ENCODE measurements at regions not wholly inside any gene's neighbourhood (a gene's known extent, or its start where the extent isn't known, plus 50 kb on each side); places are given as distances from the start of the nearest gene placed in this dataset.

DNA sequence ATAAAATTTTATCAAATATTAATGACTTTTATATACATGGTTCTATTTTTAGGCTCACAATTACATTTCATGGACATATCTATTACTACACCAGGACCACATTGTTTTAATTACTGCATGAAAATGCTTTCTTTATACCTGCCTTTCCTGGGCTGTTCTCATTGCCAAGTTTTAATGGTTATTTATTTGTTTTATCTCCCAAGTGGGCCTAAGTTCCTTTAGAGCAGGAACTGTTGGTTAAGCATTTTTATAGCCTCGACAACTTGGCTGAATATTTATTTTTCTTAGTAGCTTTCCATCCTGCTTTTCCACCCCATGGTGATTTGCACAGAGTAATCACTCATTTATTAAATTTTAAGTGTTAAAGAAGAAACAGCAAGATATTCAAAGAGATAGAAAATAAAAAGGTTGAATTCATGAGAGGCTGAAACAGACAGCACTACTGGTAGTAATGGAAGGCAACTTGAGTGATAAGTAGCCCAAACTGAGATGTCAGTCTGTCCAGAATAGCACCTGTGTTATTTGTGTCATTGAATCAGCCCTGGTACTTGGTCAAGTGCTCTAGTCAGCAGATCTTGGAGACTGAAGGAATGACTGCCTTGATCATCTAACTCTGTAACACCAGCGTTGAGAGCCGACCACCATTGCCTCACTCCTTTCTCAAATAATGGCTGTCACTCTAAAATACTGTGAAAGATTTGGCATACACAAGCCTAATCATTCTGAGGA is 119.1 kb upstream of the EGLN3 start:
- TF ChIP-seq CTCF (IDR thresholded peaks at IDR 0.05; ENCODE audit: low read depth, low read length) (no peak), EZH2phosphoT487 (IDR thresholded peaks at IDR 0.05; ENCODE audit: low read depth) (no peak)

GRCh38 chr14:34067587-34067986 is 116.7 kb upstream of the EGLN3 start:
- no peaks in the 10 kb centered on the region for H4K20me1 ChIP-seq (ENCODE audit: insufficient read depth, low read length)
- no peaks in the 10 kb centered on the region for H3K27me3 ChIP-seq (ENCODE audit: low read depth, low read length)
- H3K4me1 ChIP-seq (ENCODE audit: low read length), result peaks cover 4% of the 10 kb centered on the region; the same call in 1 of the 2 replicates
- no peaks in the 10 kb centered on the region for H3K79me2 ChIP-seq (ENCODE audit: low read length)
- no peak overlapping the region for H3K4me3 ChIP-seq (ENCODE audit: low read length)
- H3K9ac ChIP-seq (ENCODE audit: low read length), result no peak overlapping the region
- no peak overlapping the region for H2AFZ ChIP-seq (ENCODE audit: low read depth, low read length)
- no peaks in the 10 kb centered on the region for H3K36me3 ChIP-seq (replicated peaks; ENCODE audit: low read depth, low read length)
- H3K4me2 ChIP-seq (ENCODE audit: low read length), result no peak overlapping the region
- no peaks in the 10 kb centered on the region for H3K9me3 ChIP-seq (ENCODE audit: insufficient read depth, low read length)
- H3K27ac ChIP-seq (ENCODE audit: low read length), result no peak overlapping the region
- TF ChIP-seq EZH2phosphoT487 (IDR thresholded peaks at IDR 0.05; ENCODE audit: low read depth) (no peak), CTCF (IDR thresholded peaks at IDR 0.05; ENCODE audit: low read depth, low read length) (no peak)

More for the DNA sequence above, 119.1 kb upstream of the EGLN3 start:
- Histone ChIP-seq H3K9ac (ENCODE audit: low read length) (no peak overlapping the region), H3K9me3 (ENCODE audit: insufficient read depth, low read length) (no peaks in the 10 kb centered on the region), H4K20me1 (ENCODE audit: insufficient read depth, low read length) (no peaks in the 10 kb centered on the region), H3K79me2 (ENCODE audit: low read length) (no peaks in the 10 kb centered on the region), H3K4me2 (ENCODE audit: low read length) (no peak overlapping the region), H2AFZ (ENCODE audit: low read depth, low read length) (no peak overlapping the region), H3K4me3 (ENCODE audit: low read length) (no peak overlapping the region), H3K27ac (ENCODE audit: low read length) (no peak overlapping the region), H3K27me3 (ENCODE audit: low read depth, low read length) (no peaks in the 10 kb centered on the region), H3K4me1 (ENCODE audit: low read length) (peaks cover 15% of the 10 kb centered on the region), H3K36me3 (replicated peaks; ENCODE audit: low read depth, low read length) (no peaks in the 10 kb centered on the region)

DNA sequence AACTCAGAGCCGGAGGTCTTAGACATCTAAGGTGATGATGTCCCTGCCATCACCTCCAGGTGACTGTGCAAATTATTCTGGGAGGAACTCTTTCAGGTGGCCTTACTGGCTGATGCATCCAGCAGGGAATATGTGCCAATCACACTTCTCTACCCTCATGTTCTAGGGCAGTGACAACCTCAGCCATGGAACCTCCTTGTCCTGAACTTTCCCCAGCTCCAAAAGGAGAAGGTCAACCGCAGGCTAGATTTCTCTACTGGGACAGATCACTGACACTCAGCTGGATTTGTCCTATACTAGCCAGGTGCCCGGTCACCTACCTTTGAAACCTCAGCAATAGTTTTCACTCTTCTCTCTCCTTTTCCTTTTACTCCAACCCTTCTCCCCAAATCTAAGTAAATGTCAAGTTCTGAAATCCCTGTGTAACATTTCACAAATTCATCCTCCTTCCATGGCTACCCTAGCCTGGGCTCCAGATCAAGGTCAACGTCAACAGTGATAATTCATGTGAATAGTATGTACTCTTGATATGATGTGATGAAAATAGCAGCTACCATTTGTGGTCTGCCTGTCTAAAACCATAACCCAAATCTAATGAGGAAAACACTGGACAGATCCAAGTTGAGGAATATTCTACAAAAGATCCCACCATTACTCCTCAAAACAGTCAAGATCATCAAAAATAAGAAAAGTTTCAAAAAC is 115.0 kb upstream of the EGLN3 start:
- H3K4me2 ChIP-seq (ENCODE audit: low read length), result no peak overlapping the region
- H3K4me1 ChIP-seq (ENCODE audit: low read length), result peaks cover 5% of the 10 kb centered on the region; the same call in 1 of the 2 replicates
- no peak overlapping the region for H2AFZ ChIP-seq (ENCODE audit: low read depth, low read length)
- no peak for TF ChIP-seq EZH2phosphoT487 (IDR thresholded peaks at IDR 0.05; ENCODE audit: low read depth)
- no peak for TF ChIP-seq CTCF (IDR thresholded peaks at IDR 0.05; ENCODE audit: low read depth, low read length)
- H3K9ac ChIP-seq (ENCODE audit: low read length), result no peak overlapping the region
- H3K36me3 ChIP-seq (replicated peaks; ENCODE audit: low read depth, low read length), result no peaks in the 10 kb centered on the region
- no peak overlapping the region for H3K4me3 ChIP-seq (ENCODE audit: low read length)
- H3K27me3 ChIP-seq (ENCODE audit: low read depth, low read length), result no peaks in the 10 kb centered on the region
- H4K20me1 ChIP-seq (ENCODE audit: insufficient read depth, low read length), result no peaks in the 10 kb centered on the region
- H3K79me2 ChIP-seq (ENCODE audit: low read length), result no peaks in the 10 kb centered on the region
- H3K27ac ChIP-seq (ENCODE audit: low read length), result no peak overlapping the region
- H3K9me3 ChIP-seq (ENCODE audit: insufficient read depth, low read length), result no peaks in the 10 kb centered on the region

- Histone ChIP-seq H2AFZ (ENCODE audit: low read depth, low read length) (no peak overlapping the region), H3K36me3 (replicated peaks; ENCODE audit: low read depth, low read length) (no peaks in the 10 kb centered on the region), H3K4me3 (ENCODE audit: low read length) (no peak overlapping the region), H3K79me2 (ENCODE audit: low read length) (no peaks in the 10 kb centered on the region), H3K27me3 (ENCODE audit: low read depth, low read length) (no peaks in the 10 kb centered on the region), H3K9ac (ENCODE audit: low read length) (no peak overlapping the region), H3K4me2 (ENCODE audit: low read length) (no peak overlapping the region), H3K4me1 (ENCODE audit: low read length) (peaks cover 5% of the 10 kb centered on the region; the same call in 1 of the 2 replicates), H4K20me1 (ENCODE audit: insufficient read depth, low read length) (no peaks in the 10 kb centered on the region), H3K9me3 (ENCODE audit: insufficient read depth, low read length) (no peaks in the 10 kb centered on the region), H3K27ac (ENCODE audit: low read length) (no peak overlapping the region)
- TF ChIP-seq CTCF (IDR thresholded peaks at IDR 0.05; ENCODE audit: low read depth, low read length), result no peak
- no peak for TF ChIP-seq EZH2phosphoT487 (IDR thresholded peaks at IDR 0.05; ENCODE audit: low read depth)
Observed at GRCh38 chr14:34065236-34065635, 114.4 kb upstream of the EGLN3 start.

Data from OCI-LY3 (cell line).